HepG2 (cell line): ENCODE measurements at regions not wholly inside any gene's neighbourhood (a gene's known extent, or its start where the extent isn't known, plus 50 kb on each side); places are given as distances from the start of the nearest gene placed in this dataset.

ENCODE experiments used
- ATAC-seq: fragments of 200-7000 bp; cut with Tn5 transposase; 3 replicates; pipeline ENCODE4 v1.9.1; 2020; ENCODE audit warnings: mild to moderate bottlenecking, moderate library complexity
- BruUV-seq: library from RNA; stranded (reverse); fragments of 400-500 nt; replicated peaks from 2 replicates; lab custom pipeline; 2021; lab: Mats Ljungman, UMichigan
- CTCF ChIA-PET: fragments of 300-600 bp; formaldehyde crosslinking; extraction: SDS; loops from one replicate; lab custom pipeline; 2021; ENCODE audit warnings: low total read pairs, inconsistent platforms, low intra/inter-chr PET ratio; lab: Yijun Ruan, JAX
- POLR2A ChIA-PET: fragments of 350-600 bp; sonication (Branson Sonifier 250); formaldehyde crosslinking; loops from one replicate; lab custom pipeline; 2020; ENCODE audit warnings: antibody characterized with exemption, inconsistent platforms; lab: Yijun Ruan, JAX
- DNase-seq: peaks from one replicate; pipeline ENCODE4 v3.0.0-alpha.2; 2015; ENCODE audit warnings: low spot score
- FAIRE-seq: peaks from 3 replicates; lab custom pipeline; 2011; peaks lifted over from hg19 to GRCh38; lab: Jason Lieb, UNC
- H2AFZ ChIP-seq: one replicate; pipeline ENCODE4 v1.6.1; 2011; ENCODE audit warnings: low read length, inconsistent platforms
- H3K27ac ChIP-seq: fragments of 300-600 bp; 3 replicates; pipeline ENCODE4 v1.8.0; 2011; ENCODE audit warnings: mixed run types, mild to moderate bottlenecking, mixed read lengths, low read length, inconsistent platforms; ENCODE audit not compliant: insufficient read depth; ENCODE audit errors: extremely low read length
- H3K27me3 ChIP-seq, 2 experiments: fragments of 200-600 bp in 1 of 2; 2 replicates in 1 of 2; 3 replicates in 1 of 2; pipeline versions ENCODE4 v1.6.0 to v1.8.0; 2011; ENCODE audit warnings: low read length in 2 of 2, mild to moderate bottlenecking in 2 of 2, moderate library complexity in 2 of 2, inconsistent platforms in 1 of 2; ENCODE audit not compliant: insufficient read depth in 2 of 2, control insufficient read depth in 1 of 2
- H3K36me3 ChIP-seq, 2 experiments: fragments of 200-600 bp in 1 of 2; replicated peaks in 1 of 2; 2 replicates in 1 of 2; 3 replicates in 1 of 2; pipeline versions ENCODE4 v1.5.1 to v1.8.0; 2011; ENCODE audit warnings: low read length in 2 of 2, inconsistent platforms in 1 of 2; ENCODE audit not compliant: insufficient read depth in 2 of 2, control insufficient read depth in 1 of 2
- H3K4me1 ChIP-seq: 2 replicates; pipeline ENCODE4 v1.5.1; 2012; ENCODE audit warnings: low read length, inconsistent platforms; ENCODE audit not compliant: insufficient read depth
- H3K4me2 ChIP-seq: 2 replicates; pipeline ENCODE4 v1.6.0; 2011; ENCODE audit warnings: low read depth, low read length, inconsistent platforms
- H3K4me3 ChIP-seq, 3 experiments: fragments of 200-600 bp in 1 of 3; sonication (generic), shearing (Covaris generic) in 1 of 3; replicated peaks in 1 of 3; 2 replicates each; pipeline ENCODE4 v1.5.1; 2011 to 2016; ENCODE audit warnings: low read length in 3 of 3, inconsistent platforms in 2 of 3, low read depth in 2 of 3, mild to moderate bottlenecking in 2 of 3, control low read depth in 1 of 3, mixed read lengths in 1 of 3; ENCODE audit not compliant: insufficient read depth in 1 of 3
- H3K79me2 ChIP-seq: one replicate; pipeline ENCODE4 v1.6.1; 2011; ENCODE audit warnings: low read length, inconsistent platforms; ENCODE audit not compliant: insufficient read depth
- H3K9ac ChIP-seq: 2 replicates; pipeline ENCODE4 v1.6.0; 2011; ENCODE audit warnings: mild to moderate bottlenecking, low read depth, low read length, inconsistent platforms; ENCODE audit not compliant: insufficient read depth
- H3K9me3 ChIP-seq: 2 replicates; pipeline ENCODE4 v1.5.1; 2012; ENCODE audit warnings: mild to moderate bottlenecking, low read length
- H4K20me1 ChIP-seq: 2 replicates; pipeline ENCODE4 v1.6.0; 2011; ENCODE audit warnings: inconsistent platforms, mild to moderate bottlenecking, low read length, moderate library complexity; ENCODE audit not compliant: insufficient read depth
- FIP1L1 ChIP-seq: fragments of 200-400 bp; formaldehyde crosslinking; IDR thresholded peaks from 2 replicates; pipeline ENCODE4 v1.6.1; 2018; ENCODE audit warnings: low read depth, mild to moderate bottlenecking, low read length, moderate library complexity, borderline replicate concordance; ENCODE audit not compliant: insufficient read depth
- GLI4 ChIP-seq: sonication (generic); formaldehyde crosslinking; IDR thresholded peaks from 2 replicates; pipeline ENCODE4 v1.5.1; 2020; ENCODE audit warnings: missing genetic modification reagents, mild to moderate bottlenecking, moderate library complexity, borderline replicate concordance
- HIVEP1 ChIP-seq: sonication (generic); formaldehyde crosslinking; IDR thresholded peaks from 2 replicates; pipeline ENCODE4 v1.4.0; 2020; ENCODE audit warnings: mild to moderate bottlenecking, missing genetic modification reagents
- MIER3 ChIP-seq: IDR thresholded peaks from 2 replicates; pipeline ENCODE4 v1.6.1; 2016; ENCODE audit warnings: missing compliant biosample characterization, borderline replicate concordance
- PPARG ChIP-seq: conservative IDR thresholded peaks from 2 replicates; pipeline ENCODE4 v1.6.1; 2016; ENCODE audit warnings: missing biosample characterization, missing genetic modification reagents
- SRSF1 ChIP-seq: fragments of 200-400 bp; formaldehyde crosslinking; optimal IDR thresholded peaks from 2 replicates; pipeline ENCODE3; 2017; ENCODE audit warnings: mild to moderate bottlenecking, low read depth, low read length, moderate library complexity
- ZFP36L1 ChIP-seq: sonication (generic); formaldehyde crosslinking; IDR thresholded peaks from 2 replicates; pipeline ENCODE4 v1.8.0; 2022; ENCODE audit warnings: mild to moderate bottlenecking, missing genetic modification reagents, moderate library complexity
- ZNF205 ChIP-seq: IDR thresholded peaks from 2 replicates; pipeline ENCODE4 v1.6.1; 2018; ENCODE audit warnings: missing biosample characterization, missing genetic modification reagents
- ZNF253 ChIP-seq: sonication (generic); formaldehyde crosslinking; IDR thresholded peaks from 2 replicates; pipeline ENCODE4 v1.8.0; 2022; ENCODE audit warnings: mild to moderate bottlenecking, missing genetic modification reagents, borderline replicate concordance
- ZNF660 ChIP-seq: sonication (generic); formaldehyde crosslinking; IDR thresholded peaks from 2 replicates; pipeline ENCODE4 v1.5.1; 2020; ENCODE audit warnings: mild to moderate bottlenecking, low read depth, missing genetic modification reagents, borderline replicate concordance
- ZNF747 ChIP-seq: sonication (generic); formaldehyde crosslinking; IDR thresholded peaks from 2 replicates; pipeline ENCODE4 v1.8.1; 2023; ENCODE audit warnings: missing genetic modification reagents, mild to moderate bottlenecking, borderline replicate concordance
- ZZZ3 ChIP-seq: sonication (generic); formaldehyde crosslinking; IDR thresholded peaks from 2 replicates; pipeline ENCODE4 v1.4.0; 2020; ENCODE audit warnings: missing genetic modification reagents, mild to moderate bottlenecking, borderline replicate concordance
- WGBS: methylation state at CpG from one replicate; pipeline ENCODE4 v1.1.6; 2017; ENCODE audit warnings: low lambda C conversion rate; 5-methylcytosine and 5-hydroxymethylcytosine counted together
- in situ Hi-C: cut with HindIII; loops from 2 replicates; pipeline ENCODE4 v1.10.0; 2017; ENCODE audit warnings: low pct_unique_long_range_greater_than_20kb; ENCODE audit not compliant: extremely low pct_ligation_motif_present
- intact Hi-C: fragments of 100-400 bp; cut with micrococcal nuclease; formaldehyde crosslinking; loops from one replicate; pipeline ENCODE4 v1.10.0; 2022; ENCODE audit not compliant: unreplicated experiment
- TF ChIP-seq, protein P1 (sequence below): sonication (generic); formaldehyde crosslinking; IDR thresholded peaks from 2 replicates; pipeline ENCODE4 v1.8.1; 2023; ENCODE audit warnings: mild to moderate bottlenecking, missing genetic modification reagents
- TF ChIP-seq, protein P2 (sequence below): sonication (generic); formaldehyde crosslinking; IDR thresholded peaks from 2 replicates; pipeline ENCODE4 v1.5.0; 2020; ENCODE audit warnings: missing genetic modification reagents
- TF ChIP-seq, protein P3 (sequence below): sonication (generic); formaldehyde crosslinking; IDR thresholded peaks from 2 replicates; pipeline ENCODE4 v1.4.0; 2020; ENCODE audit warnings: missing genetic modification reagents
- TF ChIP-seq, protein P4 (sequence below): sonication (generic); formaldehyde crosslinking; IDR thresholded peaks from 2 replicates; pipeline ENCODE4 v1.8.0; 2022; ENCODE audit warnings: missing genetic modification reagents, low read depth, mild to moderate bottlenecking, borderline replicate concordance

DNA sequence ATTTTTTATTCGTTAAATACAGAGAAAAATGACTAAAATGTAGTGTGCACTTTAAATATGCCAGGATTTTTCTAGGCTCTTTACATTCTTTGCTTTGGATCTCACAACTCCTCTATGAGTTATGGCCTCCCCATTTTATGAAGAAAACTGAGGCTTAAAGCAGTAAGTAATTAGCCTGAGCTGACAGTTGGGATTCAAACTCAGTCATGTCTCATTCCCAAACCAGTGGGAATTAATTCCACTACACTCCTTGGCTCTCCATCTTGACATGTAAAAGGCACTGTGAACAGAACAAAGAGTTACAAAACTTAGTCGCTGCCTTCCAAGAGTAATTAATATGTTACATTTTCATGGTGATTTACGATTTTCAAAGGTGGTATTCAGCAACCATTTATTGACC lies 351.9 kb downstream of the SATB2 start:
- DNase-seq (no peak), ATAC-seq (no peak), FAIRE-seq (no peak)
- ChIA-PET POLR2A (no interaction called here), CTCF (no interaction called here)
- in situ Hi-C loops = no loop called here
- intact Hi-C loops = no loop called here
- no peaks in the 10 kb centered on the region for H3K36me3 ChIP-seq
- TF ChIP-seq, protein P1, sequence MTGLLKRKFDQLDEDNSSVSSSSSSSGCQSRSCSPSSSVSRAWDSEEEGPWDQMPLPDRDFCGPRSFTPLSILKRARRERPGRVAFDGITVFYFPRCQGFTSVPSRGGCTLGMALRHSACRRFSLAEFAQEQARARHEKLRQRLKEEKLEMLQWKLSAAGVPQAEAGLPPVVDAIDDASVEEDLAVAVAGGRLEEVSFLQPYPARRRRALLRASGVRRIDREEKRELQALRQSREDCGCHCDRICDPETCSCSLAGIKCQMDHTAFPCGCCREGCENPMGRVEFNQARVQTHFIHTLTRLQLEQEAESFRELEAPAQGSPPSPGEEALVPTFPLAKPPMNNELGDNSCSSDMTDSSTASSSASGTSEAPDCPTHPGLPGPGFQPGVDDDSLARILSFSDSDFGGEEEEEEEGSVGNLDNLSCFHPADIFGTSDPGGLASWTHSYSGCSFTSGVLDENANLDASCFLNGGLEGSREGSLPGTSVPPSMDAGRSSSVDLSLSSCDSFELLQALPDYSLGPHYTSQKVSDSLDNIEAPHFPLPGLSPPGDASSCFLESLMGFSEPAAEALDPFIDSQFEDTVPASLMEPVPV (CRISPR knock-in tag) = no peak
- TF ChIP-seq, protein P2, sequence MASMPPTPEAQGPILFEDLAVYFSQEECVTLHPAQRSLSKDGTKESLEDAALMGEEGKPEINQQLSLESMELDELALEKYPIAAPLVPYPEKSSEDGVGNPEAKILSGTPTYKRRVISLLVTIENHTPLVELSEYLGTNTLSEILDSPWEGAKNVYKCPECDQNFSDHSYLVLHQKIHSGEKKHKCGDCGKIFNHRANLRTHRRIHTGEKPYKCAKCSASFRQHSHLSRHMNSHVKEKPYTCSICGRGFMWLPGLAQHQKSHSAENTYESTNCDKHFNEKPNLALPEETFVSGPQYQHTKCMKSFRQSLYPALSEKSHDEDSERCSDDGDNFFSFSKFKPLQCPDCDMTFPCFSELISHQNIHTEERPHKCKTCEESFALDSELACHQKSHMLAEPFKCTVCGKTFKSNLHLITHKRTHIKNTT (CRISPR knock-in tag) = no peak
- TF ChIP-seq ZFP36L1 (CRISPR knock-in tag) = no peak
- TF ChIP-seq GLI4 (CRISPR knock-in tag) = no peak
- TF ChIP-seq ZNF660 (CRISPR knock-in tag) = no peak
- TF ChIP-seq ZZZ3 = no peak
- TF ChIP-seq ZNF253 (CRISPR knock-in tag) = no peak
- no peak for TF ChIP-seq ZNF747 (CRISPR knock-in tag)
- TF ChIP-seq, protein P3, sequence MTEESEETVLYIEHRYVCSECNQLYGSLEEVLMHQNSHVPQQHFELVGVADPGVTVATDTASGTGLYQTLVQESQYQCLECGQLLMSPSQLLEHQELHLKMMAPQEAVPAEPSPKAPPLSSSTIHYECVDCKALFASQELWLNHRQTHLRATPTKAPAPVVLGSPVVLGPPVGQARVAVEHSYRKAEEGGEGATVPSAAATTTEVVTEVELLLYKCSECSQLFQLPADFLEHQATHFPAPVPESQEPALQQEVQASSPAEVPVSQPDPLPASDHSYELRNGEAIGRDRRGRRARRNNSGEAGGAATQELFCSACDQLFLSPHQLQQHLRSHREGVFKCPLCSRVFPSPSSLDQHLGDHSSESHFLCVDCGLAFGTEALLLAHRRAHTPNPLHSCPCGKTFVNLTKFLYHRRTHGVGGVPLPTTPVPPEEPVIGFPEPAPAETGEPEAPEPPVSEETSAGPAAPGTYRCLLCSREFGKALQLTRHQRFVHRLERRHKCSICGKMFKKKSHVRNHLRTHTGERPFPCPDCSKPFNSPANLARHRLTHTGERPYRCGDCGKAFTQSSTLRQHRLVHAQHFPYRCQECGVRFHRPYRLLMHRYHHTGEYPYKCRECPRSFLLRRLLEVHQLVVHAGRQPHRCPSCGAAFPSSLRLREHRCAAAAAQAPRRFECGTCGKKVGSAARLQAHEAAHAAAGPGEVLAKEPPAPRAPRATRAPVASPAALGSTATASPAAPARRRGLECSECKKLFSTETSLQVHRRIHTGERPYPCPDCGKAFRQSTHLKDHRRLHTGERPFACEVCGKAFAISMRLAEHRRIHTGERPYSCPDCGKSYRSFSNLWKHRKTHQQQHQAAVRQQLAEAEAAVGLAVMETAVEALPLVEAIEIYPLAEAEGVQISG (CRISPR knock-in tag) = no peak
- no peak for TF ChIP-seq PPARG (CRISPR knock-in tag)
- TF ChIP-seq, protein P4, sequence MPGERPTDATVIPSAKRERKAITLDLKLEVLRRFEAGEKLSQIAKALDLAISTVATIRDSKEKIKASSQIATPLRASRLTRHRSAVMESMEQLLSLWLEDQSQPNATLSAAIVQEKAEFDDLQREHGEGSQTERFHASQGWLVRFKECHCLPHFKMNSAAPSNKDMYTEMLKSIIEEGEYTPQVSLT = no peak
- no peak for TF ChIP-seq MIER3 (CRISPR knock-in tag)
- TF ChIP-seq FIP1L1 = no peak
- no peak for TF ChIP-seq SRSF1
- TF ChIP-seq ZNF205 (CRISPR knock-in tag) = no peak
- no peak for TF ChIP-seq HIVEP1
- no TSS peak for BruUV-seq
- H3K4me1 ChIP-seq = no peaks in the 10 kb centered on the region
- H3K79me2 ChIP-seq = no peaks in the 10 kb centered on the region
- H3K4me3 ChIP-seq = no peak overlapping the region
- no peaks in the 10 kb centered on the region for H3K27me3 ChIP-seq
- H3K4me2 ChIP-seq = no peak overlapping the region
- no peaks in the 10 kb centered on the region for H3K9me3 ChIP-seq
- 3% methylated on average over 3 of the region's 3 CpGs for WGBS
- no peak overlapping the region for H3K27ac ChIP-seq
- H3K9ac ChIP-seq = no peak overlapping the region
- H4K20me1 ChIP-seq = no peaks in the 10 kb centered on the region
- H2AFZ ChIP-seq = no peak overlapping the region
